Astrocyte (in vitro differentiated cells and primary cell): ENCODE measurements at regions not wholly inside any gene's neighbourhood (a gene's known extent, or its start where the extent isn't known, plus 50 kb on each side); places are given as distances from the start of the nearest gene placed in this dataset.

Experiments
- CTCF ChIP-seq: IDR thresholded peaks from 2 replicates; pipeline ENCODE4 v1.5.1; 2011; ENCODE audit warnings: low read depth, mild to moderate bottlenecking, inconsistent platforms, low read length, moderate library complexity; ENCODE audit not compliant: insufficient read depth
- EZH2 ChIP-seq: IDR thresholded peaks from 2 replicates; pipeline ENCODE4 v1.6.1; 2012; ENCODE audit warnings: mild to moderate bottlenecking, low read length, inconsistent platforms; ENCODE audit not compliant: insufficient read depth

- TF ChIP-seq CTCF, result no peak
- no peak for TF ChIP-seq EZH2
Observed at GRCh38 chr4:23241408-23241807, 548.7 kb downstream of the GBA3 start.
